SW480 (cell line): ENCODE measurements at regions not wholly inside any gene's neighbourhood (a gene's known extent, or its start where the extent isn't known, plus 50 kb on each side); places are given as distances from the start of the nearest gene placed in this dataset.
"Not testable (repeated sequence)": the region's sequence is repeated elsewhere in the genome, so short reads cannot be mapped to it uniquely, and the experiment has no call there.

Experiments
- DNase-seq: peaks from one replicate; pipeline ENCODE4 v3.0.0-alpha.2; 2016; ENCODE audit warnings: low spot score

- no peak for DNase-seq
These were observed 51.5 kb upstream of the GRM3 start for GRCh38 chr7:86592185-86592584.

GRCh38 chr7:86574006-86574405 is 69.7 kb upstream of the GRM3 start:
- no peak for DNase-seq

- DNase-seq = no peak
These were observed 84.8 kb upstream of the GRM3 start for GRCh38 chr7:86558680-86559501.

GRCh38 chr7:86534641-86535040 is 109.1 kb upstream of the GRM3 start:
- DNase-seq = no peak

GRCh38 chr7:86504229-86504628 is 139.5 kb upstream of the GRM3 start:
- DNase-seq = no peak

- DNase-seq = no peak
These were observed 143.7 kb upstream of the GRM3 start for GRCh38 chr7:86499986-86500385.

GRCh38 chr7:86485827-86486226 is 157.9 kb upstream of the GRM3 start:
- no peak for DNase-seq

GRCh38 chr7:86479144-86479543 is 164.6 kb upstream of the GRM3 start:
- DNase-seq = no peak

GRCh38 chr7:86477343-86477935 is 166.3 kb upstream of the GRM3 start:
- no peak for DNase-seq

GRCh38 chr7:86470763-86471162 is 172.9 kb upstream of the GRM3 start:
- DNase-seq = no peak

- peak; percentile 87 for DNase-seq
These were observed 173.9 kb upstream of the GRM3 start for GRCh38 chr7:86469680-86470295.

- no peak for DNase-seq
These were observed 189.0 kb upstream of the GRM3 start for GRCh38 chr7:86454753-86455152.

- DNase-seq = no peak
These were observed 190.3 kb upstream of the GRM3 start for GRCh38 chr7:86453454-86453853.

- no peak for DNase-seq
These were observed 194.9 kb upstream of the GRM3 start for GRCh38 chr7:86448856-86449255.

GRCh38 chr7:86445285-86445684 is 198.4 kb upstream of the GRM3 start:
- no peak for DNase-seq

- no peak for DNase-seq
These were observed 199.5 kb upstream of the GRM3 start for GRCh38 chr7:86444245-86444644.

GRCh38 chr7:86440420-86440819 is 203.3 kb upstream of the GRM3 start:
- DNase-seq = not testable (repeated sequence)

GRCh38 chr7:86437951-86438450 is 205.7 kb upstream of the GRM3 start:
- DNase-seq = no peak

GRCh38 chr7:86431761-86432160 is 211.9 kb upstream of the GRM3 start:
- no peak for DNase-seq

GRCh38 chr7:86411814-86412213 is 231.9 kb upstream of the GRM3 start:
- DNase-seq = no peak

GRCh38 chr7:86407291-86407690 is 236.4 kb upstream of the GRM3 start:
- DNase-seq = no peak

GRCh38 chr7:86391813-86392212 is 251.9 kb upstream of the GRM3 start:
- DNase-seq = no peak

GRCh38 chr7:86375602-86376001 is 268.1 kb upstream of the GRM3 start:
- DNase-seq = not testable (repeated sequence)
